ENCODE measurements at regions not wholly inside any gene's neighbourhood (a gene's known extent, or its start where the extent isn't known, plus 50 kb on each side); places are given as distances from the start of the nearest gene placed in this dataset.
"Not testable (repeated sequence)": the region's sequence is repeated elsewhere in the genome, so short reads cannot be mapped to it uniquely, and the experiment has no call there.

DNA sequence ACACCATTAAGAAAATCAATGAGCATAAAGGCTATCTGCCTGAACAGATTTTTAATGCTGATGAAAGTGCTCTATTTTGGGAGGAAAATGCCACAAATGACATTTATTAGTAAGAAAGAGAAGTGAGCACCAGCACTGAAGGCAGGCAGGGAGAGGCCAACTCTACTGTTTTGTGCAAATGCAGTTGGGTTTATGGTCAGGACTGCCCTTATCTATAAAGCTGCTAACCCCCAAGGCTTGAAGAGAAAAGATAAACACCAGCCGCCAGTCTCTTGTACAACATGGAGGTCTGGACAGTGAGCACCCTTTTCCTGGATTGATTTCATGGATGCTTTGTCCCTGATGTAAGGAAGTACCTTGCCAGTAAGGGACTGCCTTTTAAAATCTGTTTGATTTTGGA is 246.8 kb upstream of the SFSWAP start:
- Mint-ChIP-seq H3K36me3 (no peaks in the 10 kb centered on the region), H3K27ac (no peak overlapping the region), H3K9me3 (no peaks in the 10 kb centered on the region), H3K27me3 (ENCODE audit: low read depth) (peaks cover 56% of the 10 kb centered on the region), H3K4me1 (no peaks in the 10 kb centered on the region), H3K4me3 (no peak overlapping the region)
- TF ChIP-seq, protein P1, sequence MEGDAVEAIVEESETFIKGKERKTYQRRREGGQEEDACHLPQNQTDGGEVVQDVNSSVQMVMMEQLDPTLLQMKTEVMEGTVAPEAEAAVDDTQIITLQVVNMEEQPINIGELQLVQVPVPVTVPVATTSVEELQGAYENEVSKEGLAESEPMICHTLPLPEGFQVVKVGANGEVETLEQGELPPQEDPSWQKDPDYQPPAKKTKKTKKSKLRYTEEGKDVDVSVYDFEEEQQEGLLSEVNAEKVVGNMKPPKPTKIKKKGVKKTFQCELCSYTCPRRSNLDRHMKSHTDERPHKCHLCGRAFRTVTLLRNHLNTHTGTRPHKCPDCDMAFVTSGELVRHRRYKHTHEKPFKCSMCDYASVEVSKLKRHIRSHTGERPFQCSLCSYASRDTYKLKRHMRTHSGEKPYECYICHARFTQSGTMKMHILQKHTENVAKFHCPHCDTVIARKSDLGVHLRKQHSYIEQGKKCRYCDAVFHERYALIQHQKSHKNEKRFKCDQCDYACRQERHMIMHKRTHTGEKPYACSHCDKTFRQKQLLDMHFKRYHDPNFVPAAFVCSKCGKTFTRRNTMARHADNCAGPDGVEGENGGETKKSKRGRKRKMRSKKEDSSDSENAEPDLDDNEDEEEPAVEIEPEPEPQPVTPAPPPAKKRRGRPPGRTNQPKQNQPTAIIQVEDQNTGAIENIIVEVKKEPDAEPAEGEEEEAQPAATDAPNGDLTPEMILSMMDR (IDR thresholded peaks at IDR 0.05; ENCODE audit: unreplicated experiment): no peak
- DNase-seq (ENCODE audit: low spot score in 2 of 2, unreplicated experiment in 2 of 2): no peak

DNA sequence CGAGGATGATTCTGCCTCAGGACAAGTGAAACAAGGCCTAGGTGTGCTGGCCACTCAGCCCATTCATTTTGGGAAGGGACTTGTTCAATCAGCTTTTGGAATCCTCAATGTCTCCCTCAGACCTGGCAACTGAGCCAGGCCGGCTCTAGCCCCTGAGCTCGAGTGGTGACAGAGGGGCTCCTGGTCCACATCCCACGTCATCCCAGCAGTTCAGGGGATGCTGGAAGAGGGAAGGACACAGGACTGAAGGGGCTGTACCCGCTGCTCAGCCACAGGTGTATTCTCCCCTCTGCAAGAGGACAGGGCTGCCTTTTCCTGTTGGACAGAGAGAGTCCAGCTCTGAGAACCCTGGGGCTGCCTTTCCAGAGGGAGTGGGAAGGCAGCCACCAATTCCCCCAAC is 244.6 kb upstream of the SFSWAP start:
- no peak for DNase-seq (ENCODE audit: low spot score in 2 of 2, unreplicated experiment in 2 of 2)

DNA sequence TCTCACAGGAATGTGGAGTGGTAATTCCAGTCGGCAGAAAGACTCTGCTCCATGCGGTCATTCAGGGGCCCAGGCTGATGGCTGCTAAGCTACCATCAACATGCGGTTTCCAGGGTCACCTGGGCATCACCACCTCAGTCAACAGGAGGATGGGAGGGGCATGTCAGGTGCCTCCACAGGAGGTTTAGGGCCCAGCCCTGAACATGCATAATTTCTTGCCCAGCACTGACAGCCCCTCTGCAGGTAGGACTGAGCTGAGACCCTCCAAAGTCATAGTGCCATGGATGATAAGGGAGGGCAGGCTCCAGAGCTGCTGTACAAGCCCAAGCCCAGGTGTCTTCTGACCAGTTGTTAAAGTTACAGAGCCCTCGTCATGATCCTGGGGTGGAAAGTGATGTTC is 244.0 kb upstream of the SFSWAP start:
- Mint-ChIP-seq H3K4me1 (no peaks in the 10 kb centered on the region), H3K27me3 (ENCODE audit: low read depth) (peaks cover 41% of the 10 kb centered on the region), H3K9me3 (no peaks in the 10 kb centered on the region), H3K27ac (no peak overlapping the region), H3K36me3 (no peaks in the 10 kb centered on the region), H3K4me3 (no peak overlapping the region)
- DNase-seq (ENCODE audit: low spot score in 2 of 2, unreplicated experiment in 2 of 2): no peak
- TF ChIP-seq, protein P1 (IDR thresholded peaks at IDR 0.05; ENCODE audit: unreplicated experiment): no peak

More for the DNA sequence above, 244.6 kb upstream of the SFSWAP start:
- no peak overlapping the region for H3K4me3 Mint-ChIP-seq
- TF ChIP-seq, protein P1 (IDR thresholded peaks at IDR 0.05; ENCODE audit: unreplicated experiment): no peak
- H3K9me3 Mint-ChIP-seq: no peaks in the 10 kb centered on the region
- H3K27me3 Mint-ChIP-seq (ENCODE audit: low read depth): peaks cover 41% of the 10 kb centered on the region
- H3K4me1 Mint-ChIP-seq: no peaks in the 10 kb centered on the region
- H3K27ac Mint-ChIP-seq: no peak overlapping the region
- no peaks in the 10 kb centered on the region for H3K36me3 Mint-ChIP-seq

DNA sequence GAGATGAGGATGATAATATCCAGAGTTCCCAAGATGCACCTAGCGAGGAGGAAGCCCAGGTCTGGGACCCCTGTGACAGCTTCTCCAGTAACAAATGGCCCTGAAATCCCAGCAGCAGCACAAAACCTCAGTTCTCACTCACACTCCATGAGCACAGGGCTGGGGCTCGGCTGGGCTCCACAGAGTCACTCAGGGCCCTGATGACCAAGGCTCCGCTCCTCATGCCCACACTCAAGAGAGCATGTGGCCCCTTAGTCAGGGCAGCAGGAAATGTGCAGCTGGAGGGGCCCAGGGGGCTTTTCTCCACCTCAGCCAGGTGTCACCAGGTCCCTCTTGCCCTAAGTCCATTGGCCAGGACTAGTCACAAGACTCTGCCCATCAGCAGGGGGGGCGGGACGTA is 242.7 kb upstream of the SFSWAP start:
- H3K4me1 Mint-ChIP-seq: no peaks in the 10 kb centered on the region
- DNase-seq (ENCODE audit: low spot score in 2 of 2, unreplicated experiment in 2 of 2): no peak
- TF ChIP-seq, protein P1 (IDR thresholded peaks at IDR 0.05; ENCODE audit: unreplicated experiment): no peak
- no peak overlapping the region for H3K27ac Mint-ChIP-seq
- no peak overlapping the region for H3K4me3 Mint-ChIP-seq
- H3K36me3 Mint-ChIP-seq: no peaks in the 10 kb centered on the region
- H3K27me3 Mint-ChIP-seq (ENCODE audit: low read depth): peaks cover 37% of the 10 kb centered on the region
- H3K9me3 Mint-ChIP-seq: no peaks in the 10 kb centered on the region

DNA sequence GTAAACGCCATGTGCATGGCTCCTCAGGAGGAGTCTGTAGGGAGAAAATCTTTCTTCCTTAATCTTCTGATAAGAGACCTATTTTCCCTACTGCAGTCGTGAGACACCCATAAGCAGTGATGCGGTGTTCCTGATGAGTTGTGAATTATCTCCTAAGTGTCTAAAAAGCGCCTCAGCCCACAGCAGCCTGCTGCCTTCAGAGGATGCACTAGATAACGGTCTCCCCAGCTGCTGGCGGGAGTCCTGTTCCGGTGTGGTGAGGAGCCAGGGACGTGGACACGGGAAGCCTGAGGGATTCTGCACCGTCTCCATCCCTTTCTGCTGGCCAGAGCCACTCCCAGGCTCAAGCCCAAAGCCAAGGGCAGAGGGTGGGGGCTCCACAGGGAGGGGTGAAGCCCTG is 240.9 kb upstream of the SFSWAP start:
- H3K4me1 Mint-ChIP-seq; H3K36me3 Mint-ChIP-seq; DNase-seq (ENCODE audit: low spot score in 2 of 2, unreplicated experiment in 2 of 2); H3K4me3 Mint-ChIP-seq; H3K9me3 Mint-ChIP-seq; H3K27ac Mint-ChIP-seq: not testable (repeated sequence)
- peaks cover 21% of the 10 kb centered on the region for H3K27me3 Mint-ChIP-seq (ENCODE audit: low read depth)

DNA sequence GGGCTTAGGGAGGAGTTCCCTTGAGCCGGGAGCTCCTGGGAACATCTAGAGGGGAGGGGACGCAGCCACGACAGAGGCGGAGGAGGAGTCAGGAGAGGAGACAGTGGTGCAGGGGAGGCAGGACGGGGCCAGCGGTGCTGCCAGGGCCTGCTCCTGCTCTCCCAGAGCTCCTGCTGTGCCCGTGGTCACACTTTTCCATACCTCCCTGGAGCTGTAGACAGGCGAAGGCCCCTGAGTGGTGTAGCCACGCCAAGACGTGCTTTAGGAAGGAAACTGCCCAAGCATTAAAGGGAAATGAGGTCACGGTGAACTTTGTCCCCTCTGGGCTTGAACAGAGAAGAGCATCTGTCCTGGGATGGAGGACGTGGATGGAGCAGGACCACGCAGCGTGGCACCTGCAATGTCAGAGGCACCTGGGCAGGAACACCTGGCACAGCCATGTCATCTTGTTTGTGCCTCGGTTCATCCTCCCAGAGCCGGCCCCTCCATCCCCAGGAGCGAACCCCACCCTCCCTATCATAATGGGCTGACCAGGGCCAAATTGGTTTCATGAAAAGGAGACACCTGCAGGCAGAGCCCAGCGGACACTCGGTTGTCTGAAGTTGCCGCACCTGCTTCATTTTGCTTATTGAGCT is 239.5 kb upstream of the SFSWAP start:
- Mint-ChIP-seq H3K4me1 (no peaks in the 10 kb centered on the region), H3K27ac (no peak overlapping the region), H3K9me3 (no peaks in the 10 kb centered on the region), H3K4me3 (no peak overlapping the region), H3K36me3 (no peaks in the 10 kb centered on the region), H3K27me3 (ENCODE audit: low read depth) (peaks cover 19% of the 10 kb centered on the region)
- TF ChIP-seq, protein P1 (IDR thresholded peaks at IDR 0.05; ENCODE audit: unreplicated experiment): no peak
- DNase-seq (ENCODE audit: low spot score in 2 of 2, unreplicated experiment in 2 of 2): no peak
